ENCODE measurements at regions not wholly inside any gene's neighbourhood (a gene's known extent, or its start where the extent isn't known, plus 50 kb on each side); places are given as distances from the start of the nearest gene placed in this dataset.

DNA sequence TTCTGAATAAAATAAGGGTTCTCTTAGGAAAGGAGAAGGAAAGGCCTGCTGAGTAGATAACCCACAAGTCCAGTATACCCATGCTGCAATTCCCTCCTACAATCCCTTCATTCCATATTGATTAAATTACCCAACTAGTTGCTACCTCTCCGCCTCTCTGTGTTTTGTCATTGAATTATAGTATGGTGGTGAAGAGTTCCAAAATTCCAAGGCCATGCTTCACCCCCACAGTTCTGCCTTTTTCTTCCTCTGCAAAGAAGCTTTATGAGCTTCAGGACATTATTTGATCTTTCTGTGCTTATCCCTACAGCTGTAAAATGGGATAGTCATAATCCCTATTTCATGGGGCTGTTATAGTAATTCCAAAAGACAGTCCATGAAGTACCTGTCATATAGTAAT is 215.6 kb downstream of the ACTL7B start:
- TF ChIP-seq FOS (IDR thresholded peaks at IDR 0.05; ENCODE audit: borderline replicate concordance, insufficient read depth, low read length) (no peak), POLR2A (IDR thresholded peaks at IDR 0.05; ENCODE audit: low read depth, low read length) (no peak), POLR2AphosphoS5 (IDR thresholded peaks at IDR 0.05; ENCODE audit: insufficient read depth, low read depth, low read length) (no peak), EZH2 (IDR thresholded peaks at IDR 0.05; ENCODE audit: borderline replicate concordance, low read depth, low read length, severe bottlenecking) (no peak), JUN (IDR thresholded peaks at IDR 0.05; ENCODE audit: borderline replicate concordance, insufficient read depth, insufficient read length, low read depth) (no peak), MYC (IDR thresholded peaks at IDR 0.05; ENCODE audit: low read depth, low read length) (no peak)
- TF ChIP-seq, protein P1, sequence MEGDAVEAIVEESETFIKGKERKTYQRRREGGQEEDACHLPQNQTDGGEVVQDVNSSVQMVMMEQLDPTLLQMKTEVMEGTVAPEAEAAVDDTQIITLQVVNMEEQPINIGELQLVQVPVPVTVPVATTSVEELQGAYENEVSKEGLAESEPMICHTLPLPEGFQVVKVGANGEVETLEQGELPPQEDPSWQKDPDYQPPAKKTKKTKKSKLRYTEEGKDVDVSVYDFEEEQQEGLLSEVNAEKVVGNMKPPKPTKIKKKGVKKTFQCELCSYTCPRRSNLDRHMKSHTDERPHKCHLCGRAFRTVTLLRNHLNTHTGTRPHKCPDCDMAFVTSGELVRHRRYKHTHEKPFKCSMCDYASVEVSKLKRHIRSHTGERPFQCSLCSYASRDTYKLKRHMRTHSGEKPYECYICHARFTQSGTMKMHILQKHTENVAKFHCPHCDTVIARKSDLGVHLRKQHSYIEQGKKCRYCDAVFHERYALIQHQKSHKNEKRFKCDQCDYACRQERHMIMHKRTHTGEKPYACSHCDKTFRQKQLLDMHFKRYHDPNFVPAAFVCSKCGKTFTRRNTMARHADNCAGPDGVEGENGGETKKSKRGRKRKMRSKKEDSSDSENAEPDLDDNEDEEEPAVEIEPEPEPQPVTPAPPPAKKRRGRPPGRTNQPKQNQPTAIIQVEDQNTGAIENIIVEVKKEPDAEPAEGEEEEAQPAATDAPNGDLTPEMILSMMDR (IDR thresholded peaks at IDR 0.05; ENCODE audit: extremely low read depth in 1 of 2, insufficient read depth in 1 of 2, low read depth in 1 of 2, low read length in 2 of 2): no peak
- TF ChIP-seq, protein P2, sequence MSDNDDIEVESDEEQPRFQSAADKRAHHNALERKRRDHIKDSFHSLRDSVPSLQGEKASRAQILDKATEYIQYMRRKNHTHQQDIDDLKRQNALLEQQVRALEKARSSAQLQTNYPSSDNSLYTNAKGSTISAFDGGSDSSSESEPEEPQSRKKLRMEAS (IDR thresholded peaks at IDR 0.05; ENCODE audit: insufficient read depth, insufficient read length): no peak

All from endothelial cell of umbilical vein (primary cell).